ENCODE measurements at regions not wholly inside any gene's neighbourhood (a gene's known extent, or its start where the extent isn't known, plus 50 kb on each side); places are given as distances from the start of the nearest gene placed in this dataset. TPM values are rescaled to one million over a fixed set of nuclear protein-coding genes. Genes with fewer than 3 reads are reported as not detected.

DNA sequence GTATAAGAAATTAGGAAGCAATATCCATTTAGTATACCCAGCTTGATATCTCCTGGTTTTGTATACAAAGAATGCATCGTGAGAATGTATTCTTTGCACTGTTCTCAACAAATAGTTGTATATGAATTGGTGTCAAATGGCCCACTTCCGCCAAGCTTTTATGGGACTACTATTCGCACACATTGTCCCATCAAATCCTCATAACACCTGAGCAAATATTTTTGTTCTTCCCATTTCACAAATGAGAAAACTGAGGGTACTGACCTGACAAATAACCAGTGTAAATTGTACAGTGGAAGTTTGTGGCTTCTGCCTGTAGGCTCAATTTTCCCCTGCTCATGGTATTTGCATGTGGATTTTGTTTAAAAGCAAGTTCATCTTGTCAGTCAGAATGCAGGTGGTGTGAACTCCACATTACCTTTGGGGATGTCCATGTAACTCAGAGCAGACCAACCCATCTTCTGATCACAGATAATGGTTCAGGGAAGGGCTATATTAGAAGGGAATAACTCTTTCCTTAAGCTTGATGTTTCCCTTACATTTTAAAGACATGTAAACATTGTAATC, 51.5 kb upstream of the FAM241A start:
- H3K36me3 ChIP-seq, result no peaks in the 10 kb centered on the region
- WGBS, result 69% methylated on average over 3 of the region's 3 CpGs
- H3K4me3 ChIP-seq, result no peak overlapping the region
- no peak for DNase-seq (ENCODE audit: low spot score)
- no peaks in the 10 kb centered on the region for H3K4me1 ChIP-seq (replicated peaks)
- H3K27me3 ChIP-seq (replicated peaks; ENCODE audit: insufficient read depth), result no peaks in the 10 kb centered on the region
- no peaks in the 10 kb centered on the region for H3K9me3 ChIP-seq
- no peak overlapping the region for H3K27ac ChIP-seq
- TF ChIP-seq POLR2AphosphoS5 (IDR thresholded peaks at IDR 0.05), result no peak
- TF ChIP-seq, protein P1, sequence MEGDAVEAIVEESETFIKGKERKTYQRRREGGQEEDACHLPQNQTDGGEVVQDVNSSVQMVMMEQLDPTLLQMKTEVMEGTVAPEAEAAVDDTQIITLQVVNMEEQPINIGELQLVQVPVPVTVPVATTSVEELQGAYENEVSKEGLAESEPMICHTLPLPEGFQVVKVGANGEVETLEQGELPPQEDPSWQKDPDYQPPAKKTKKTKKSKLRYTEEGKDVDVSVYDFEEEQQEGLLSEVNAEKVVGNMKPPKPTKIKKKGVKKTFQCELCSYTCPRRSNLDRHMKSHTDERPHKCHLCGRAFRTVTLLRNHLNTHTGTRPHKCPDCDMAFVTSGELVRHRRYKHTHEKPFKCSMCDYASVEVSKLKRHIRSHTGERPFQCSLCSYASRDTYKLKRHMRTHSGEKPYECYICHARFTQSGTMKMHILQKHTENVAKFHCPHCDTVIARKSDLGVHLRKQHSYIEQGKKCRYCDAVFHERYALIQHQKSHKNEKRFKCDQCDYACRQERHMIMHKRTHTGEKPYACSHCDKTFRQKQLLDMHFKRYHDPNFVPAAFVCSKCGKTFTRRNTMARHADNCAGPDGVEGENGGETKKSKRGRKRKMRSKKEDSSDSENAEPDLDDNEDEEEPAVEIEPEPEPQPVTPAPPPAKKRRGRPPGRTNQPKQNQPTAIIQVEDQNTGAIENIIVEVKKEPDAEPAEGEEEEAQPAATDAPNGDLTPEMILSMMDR (IDR thresholded peaks at IDR 0.05), result no peak
- TF ChIP-seq POLR2A (IDR thresholded peaks at IDR 0.05), result no peak
- intact Hi-C loops (cut with DNase I), result no loop called here

DNA sequence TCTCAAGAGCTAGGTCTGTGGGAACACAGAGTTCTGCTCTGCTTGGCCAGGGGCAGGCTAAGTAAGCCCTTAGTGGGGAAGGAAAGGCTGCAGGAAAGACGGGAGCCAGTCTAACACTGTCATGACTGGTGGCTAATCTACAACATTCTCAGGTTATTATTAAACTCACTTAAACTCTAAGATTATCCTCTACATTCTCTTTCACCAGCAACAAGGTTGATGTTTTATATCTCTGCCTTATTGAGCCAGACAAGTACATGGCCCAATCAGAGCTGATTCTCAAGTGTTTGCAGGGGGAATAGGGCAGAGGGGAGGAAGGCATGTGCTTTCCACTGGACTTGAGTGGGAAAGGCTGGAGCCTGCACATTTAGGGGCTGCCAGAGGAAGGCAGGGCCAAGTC, 50.9 kb upstream of the FAM241A start:
- no peaks in the 10 kb centered on the region for H3K36me3 ChIP-seq
- TF ChIP-seq POLR2AphosphoS5 (IDR thresholded peaks at IDR 0.05), result no peak
- TF ChIP-seq, protein P1 (IDR thresholded peaks at IDR 0.05), result no peak
- no peak for TF ChIP-seq POLR2A (IDR thresholded peaks at IDR 0.05)
- no peak for DNase-seq (ENCODE audit: low spot score)
- H3K4me3 ChIP-seq, result no peak overlapping the region
- WGBS, result 32% methylated on average over 1 of the region's 1 CpG
- no peaks in the 10 kb centered on the region for H3K4me1 ChIP-seq (replicated peaks)
- H3K9me3 ChIP-seq, result no peaks in the 10 kb centered on the region
- intact Hi-C loops (cut with DNase I), result no loop called here
- no peak overlapping the region for H3K27ac ChIP-seq
- H3K27me3 ChIP-seq (replicated peaks; ENCODE audit: insufficient read depth), result no peaks in the 10 kb centered on the region

MicroRNAs in the stretch of these regions (microRNA counts, 767-probe panel; counts per million panel counts)
- microRNA hsa-miR-297, result 431 to 2,201 counts per million in 2 donors

Small RNA genes in the stretch of these regions (microRNA-seq; reads per million reads assigned to microRNA genes)
- gene MIR297, result not detected

Small RNA genes in the stretch of these regions (small RNA-seq; reads per million reads assigned to genes)
- gene MIR297 (0 reads per million in 2 donors), gene RNU6-289P (0 reads per million in 2 donors)
